ENCODE measurements at regions not wholly inside any gene's neighbourhood (a gene's known extent, or its start where the extent isn't known, plus 50 kb on each side); places are given as distances from the start of the nearest gene placed in this dataset.

DNA sequence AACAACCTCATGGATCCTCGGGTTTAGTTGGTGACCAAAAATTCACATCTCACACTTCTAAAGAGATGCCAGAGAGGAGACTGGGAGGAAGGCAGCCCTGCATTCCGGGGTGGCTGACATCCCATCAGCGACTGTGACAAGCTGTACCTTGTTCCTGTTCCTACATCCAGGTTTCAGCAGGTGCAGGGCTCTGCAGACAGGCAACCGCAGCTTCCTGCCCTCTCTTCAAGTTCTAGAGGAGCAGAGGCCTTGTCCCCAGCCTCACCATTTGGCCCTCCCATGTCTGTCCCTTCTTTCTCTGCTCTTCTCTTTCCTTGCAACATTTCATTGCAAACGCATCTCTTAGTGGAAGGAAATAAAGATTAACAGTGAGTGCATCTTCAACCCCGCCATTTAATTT, 454.6 kb downstream of the IRX1 start:
- ATAC-seq (no peak), DNase-seq (ENCODE audit: low spot score) (no peak)

DNA sequence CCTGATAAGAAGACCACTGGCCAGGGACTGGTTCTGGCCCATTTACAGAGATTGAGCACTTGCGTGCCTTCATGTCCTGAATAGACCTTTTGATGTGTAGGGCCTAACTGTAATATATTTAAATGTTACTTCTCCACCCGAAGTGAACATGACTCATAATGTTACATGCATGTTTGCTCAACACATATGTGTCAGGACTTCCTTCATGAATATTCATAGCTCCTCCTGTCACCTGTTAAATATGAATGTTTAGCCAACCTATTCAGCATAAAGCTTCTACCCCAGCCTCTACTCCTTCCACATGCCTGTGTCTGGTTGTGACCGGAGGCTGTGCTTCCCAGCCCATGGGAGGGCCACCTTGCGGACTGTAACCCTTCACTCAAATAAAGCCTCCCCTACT, 457.5 kb downstream of the IRX1 start:
- DNase-seq (ENCODE audit: low spot score) (no peak), ATAC-seq (no peak)

DNA sequence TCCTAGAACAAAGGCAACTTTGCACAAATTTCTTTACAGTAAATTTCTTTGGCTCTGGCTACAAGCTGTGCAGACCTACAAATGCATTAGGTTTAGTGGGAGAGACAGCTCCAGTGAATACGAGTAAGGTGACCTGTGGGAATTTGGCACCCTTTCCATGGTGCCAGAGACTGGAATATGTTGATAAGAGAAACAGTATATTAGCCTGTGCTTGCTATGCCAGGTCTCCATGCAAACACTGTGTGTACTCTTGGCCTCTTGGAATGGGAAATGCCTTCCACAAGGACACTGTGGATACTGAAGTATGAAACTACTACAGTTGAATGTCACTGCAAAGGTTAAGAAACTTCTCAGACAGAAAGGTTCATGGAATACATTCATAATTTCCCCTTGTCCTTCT, 458.5 kb downstream of the IRX1 start:
- ATAC-seq (no peak), DNase-seq (ENCODE audit: low spot score) (no peak)

DNA sequence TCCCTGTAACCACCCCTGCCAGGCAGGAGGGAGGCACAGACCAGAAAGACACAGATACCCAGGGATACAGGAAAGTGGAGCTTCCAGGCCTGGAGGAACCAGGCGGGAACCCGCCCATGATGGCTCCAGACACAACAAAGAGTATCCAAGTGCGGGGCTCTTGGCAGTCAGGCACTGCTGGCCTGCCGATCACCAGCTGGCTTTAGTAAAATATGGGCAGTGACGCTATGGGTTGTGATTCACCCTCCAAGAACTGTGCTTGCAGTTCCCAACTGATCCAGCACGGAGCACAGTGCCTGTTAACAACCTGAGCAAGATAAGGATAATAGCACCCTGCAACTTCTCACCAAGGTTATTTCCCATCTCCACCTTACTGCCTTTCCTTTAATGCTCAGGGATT, 463.3 kb downstream of the IRX1 start:
- no peak for ATAC-seq

DNA sequence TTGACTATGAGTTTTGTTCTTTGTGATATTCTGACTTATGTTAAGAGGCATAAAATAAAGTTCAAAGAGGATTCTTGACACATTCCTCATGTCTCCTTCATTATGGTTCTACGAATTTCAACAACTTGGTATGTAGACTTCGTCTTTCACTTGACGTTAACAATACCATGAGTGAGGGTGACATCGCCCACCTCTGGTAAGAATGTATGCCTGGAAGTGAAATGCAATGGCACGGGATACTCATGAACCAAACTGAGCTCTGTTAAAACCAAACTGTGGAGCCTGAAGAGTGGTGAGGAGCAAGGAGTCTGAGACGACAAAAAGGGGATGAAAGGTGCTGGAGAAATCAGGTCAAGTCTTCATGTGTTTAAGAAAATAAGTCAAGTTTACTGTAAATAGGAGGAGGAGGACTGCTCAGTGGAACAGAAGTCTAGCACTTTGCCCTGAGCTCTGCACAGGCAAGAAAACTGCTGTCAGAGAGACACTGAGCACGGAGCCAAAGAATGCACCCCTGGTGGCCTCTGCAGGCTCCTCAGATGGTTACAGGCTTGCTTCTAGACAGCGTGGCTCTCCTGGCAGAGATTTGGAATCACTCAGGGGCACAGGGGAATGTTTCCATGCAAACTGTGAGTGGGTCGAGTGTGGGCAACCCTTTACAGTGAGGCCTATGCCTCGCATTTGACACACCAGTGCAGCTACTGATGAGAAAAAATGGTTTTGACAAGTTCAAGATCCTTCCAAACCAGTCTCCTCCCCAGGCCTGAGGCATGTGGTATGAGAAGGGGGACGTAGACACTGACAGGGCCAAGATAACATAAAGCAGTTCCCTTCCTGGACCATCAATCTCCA, 470.1 kb downstream of the IRX1 start:
- no peak for ATAC-seq
- DNase-seq (ENCODE audit: low spot score), result no peak

More for the DNA sequence above, 463.3 kb downstream of the IRX1 start:
- no peak for DNase-seq (ENCODE audit: low spot score)

DNA sequence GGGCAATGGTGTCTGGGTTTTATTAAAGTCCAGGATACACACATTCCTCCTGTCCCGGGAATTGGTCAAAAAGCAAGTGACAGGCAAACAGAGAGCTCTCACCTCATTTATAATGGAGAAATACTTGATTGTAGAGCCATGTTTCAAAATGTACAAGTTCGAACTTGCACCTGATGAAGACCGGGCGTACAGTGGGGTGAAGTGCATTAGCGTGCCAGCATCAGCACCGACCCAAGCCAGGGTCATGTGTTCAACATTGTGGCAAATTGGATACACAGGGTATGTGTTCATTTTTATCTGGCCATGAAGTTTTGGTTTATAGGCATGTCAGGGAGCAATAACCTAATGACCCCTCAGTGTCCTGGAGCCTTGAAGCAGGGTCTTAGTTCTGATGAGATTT, 472.5 kb downstream of the IRX1 start:
- ATAC-seq, result no peak
- no peak for DNase-seq (ENCODE audit: low spot score)

DNA sequence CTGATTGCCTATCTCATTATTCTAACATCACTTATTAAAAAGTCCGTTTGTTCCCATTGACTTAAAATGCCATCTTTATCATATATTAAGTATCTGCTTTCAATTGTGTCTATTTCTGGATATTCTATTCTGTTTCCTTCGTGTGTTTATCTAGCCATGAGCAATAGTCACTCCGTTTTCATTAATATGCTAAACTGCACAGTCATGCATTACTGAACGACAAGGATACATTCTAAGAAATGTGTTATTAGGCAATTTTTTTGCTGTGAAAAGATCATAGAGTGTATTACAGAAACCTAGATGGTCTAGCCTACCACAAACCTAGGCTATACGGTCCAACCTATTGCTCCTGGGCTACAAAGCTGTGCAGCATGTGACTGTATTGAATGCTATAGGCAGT, 482.9 kb downstream of the IRX1 start:
- DNase-seq (ENCODE audit: low spot score) (no peak), ATAC-seq (no peak)

DNA sequence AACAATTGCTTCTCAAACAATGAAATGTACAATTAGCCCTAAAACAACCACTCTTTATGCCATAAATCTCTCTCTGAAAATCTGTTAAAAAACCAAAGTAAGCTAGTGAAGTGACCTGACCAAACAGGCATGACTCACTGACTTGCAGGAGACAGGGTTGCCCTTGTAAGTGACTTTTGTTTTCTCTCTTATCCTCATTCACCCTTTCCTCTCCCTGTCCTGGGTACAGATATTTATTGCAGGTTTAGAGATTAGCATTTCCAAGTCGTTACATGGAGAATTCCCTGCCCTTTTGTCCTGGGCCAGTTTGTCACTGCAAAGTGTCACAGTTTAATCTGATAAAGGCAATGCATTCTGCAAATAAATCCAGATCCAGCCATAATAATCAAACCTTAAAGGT, 484.2 kb downstream of the IRX1 start:
- ATAC-seq, result no peak

DNA sequence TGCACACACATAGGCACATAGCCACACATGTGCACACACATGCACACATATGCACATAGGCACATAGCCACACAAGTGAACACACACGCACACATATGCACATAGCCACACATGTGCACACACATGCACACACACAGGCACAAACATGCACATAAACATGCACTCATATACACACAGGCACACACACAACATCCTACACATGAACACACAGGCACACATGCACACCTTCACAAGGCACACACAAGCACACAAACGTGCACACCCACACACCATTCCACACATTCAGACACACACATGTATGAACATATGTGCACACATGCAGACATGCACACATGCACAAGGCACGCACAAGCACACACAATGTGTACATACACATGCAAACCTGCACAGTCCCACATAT, 484.7 kb downstream of the IRX1 start:
- DNase-seq (ENCODE audit: low spot score) (no peak), ATAC-seq (no peak)

More for the DNA sequence above, 484.2 kb downstream of the IRX1 start:
- no peak for DNase-seq (ENCODE audit: low spot score)

DNA sequence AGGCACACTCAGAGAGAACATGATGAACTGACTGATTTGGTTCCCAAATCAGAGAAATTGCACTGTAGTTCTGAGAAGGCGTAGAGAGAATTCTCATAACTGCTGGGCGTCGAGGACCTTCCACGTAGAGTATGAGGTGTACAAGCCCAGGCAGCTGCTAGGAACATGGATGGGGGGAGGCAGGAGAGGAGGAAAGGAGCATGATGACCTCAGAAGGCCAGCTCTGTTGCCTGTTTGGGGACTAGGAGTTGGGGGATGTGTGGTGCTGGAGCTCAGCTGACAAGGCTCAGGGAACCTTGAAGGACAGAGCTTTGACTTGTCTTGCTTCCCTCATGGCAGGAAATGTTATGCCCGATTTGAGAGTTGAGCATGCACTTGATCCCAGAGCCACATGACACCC, 485.4 kb downstream of the IRX1 start:
- DNase-seq (ENCODE audit: low spot score) (no peak), ATAC-seq (no peak)

DNA sequence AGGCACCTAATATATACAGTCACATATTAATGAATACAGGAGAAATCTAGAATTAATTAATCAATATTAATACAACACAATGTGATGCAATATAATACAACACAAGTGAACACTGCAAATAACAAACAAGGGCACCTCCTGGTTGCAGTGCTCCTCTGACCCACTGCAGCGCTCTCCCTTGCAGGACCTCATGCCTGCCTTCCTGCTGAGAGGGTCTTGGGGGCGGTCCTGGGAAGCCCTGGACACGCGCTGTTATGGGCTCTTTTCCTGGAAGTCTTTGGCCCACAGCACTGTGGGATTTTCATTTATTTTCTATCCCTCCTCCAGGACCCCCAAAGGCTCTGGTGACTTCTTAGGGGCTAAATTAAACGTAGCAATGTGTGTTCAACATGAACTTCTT, 485.8 kb downstream of the IRX1 start:
- ATAC-seq (no peak), DNase-seq (ENCODE audit: low spot score) (no peak)

DNA sequence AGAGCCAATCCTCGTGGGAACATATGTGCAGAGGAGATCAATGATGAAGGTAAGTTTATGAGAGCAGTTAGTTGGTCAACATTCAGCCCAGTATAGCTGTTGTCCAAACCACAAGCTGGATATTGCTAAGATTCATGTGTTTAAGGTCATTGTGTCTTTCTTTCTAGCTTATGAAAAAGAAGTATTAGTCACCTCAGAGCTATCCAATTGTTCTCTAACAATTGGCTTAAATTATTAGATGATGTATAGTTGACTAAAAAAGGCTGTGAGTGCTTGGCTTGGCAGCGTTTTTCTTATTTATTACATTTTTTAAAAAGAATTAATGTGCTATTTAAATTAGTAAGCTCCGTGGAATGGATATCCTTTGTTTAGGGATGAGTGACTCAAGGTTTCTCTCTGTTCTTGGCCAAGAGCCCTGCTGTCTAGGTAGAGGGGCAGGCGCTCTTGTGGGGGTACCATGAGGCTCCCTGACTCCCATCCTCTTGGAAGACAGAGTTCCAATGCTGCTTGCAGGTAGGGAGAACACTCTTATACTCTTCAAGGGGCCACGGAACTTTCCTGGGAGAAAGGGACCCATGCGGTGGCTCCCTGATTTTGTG, 487.4 kb downstream of the IRX1 start:
- no peak for ATAC-seq
- no peak for DNase-seq (ENCODE audit: low spot score)

DNA sequence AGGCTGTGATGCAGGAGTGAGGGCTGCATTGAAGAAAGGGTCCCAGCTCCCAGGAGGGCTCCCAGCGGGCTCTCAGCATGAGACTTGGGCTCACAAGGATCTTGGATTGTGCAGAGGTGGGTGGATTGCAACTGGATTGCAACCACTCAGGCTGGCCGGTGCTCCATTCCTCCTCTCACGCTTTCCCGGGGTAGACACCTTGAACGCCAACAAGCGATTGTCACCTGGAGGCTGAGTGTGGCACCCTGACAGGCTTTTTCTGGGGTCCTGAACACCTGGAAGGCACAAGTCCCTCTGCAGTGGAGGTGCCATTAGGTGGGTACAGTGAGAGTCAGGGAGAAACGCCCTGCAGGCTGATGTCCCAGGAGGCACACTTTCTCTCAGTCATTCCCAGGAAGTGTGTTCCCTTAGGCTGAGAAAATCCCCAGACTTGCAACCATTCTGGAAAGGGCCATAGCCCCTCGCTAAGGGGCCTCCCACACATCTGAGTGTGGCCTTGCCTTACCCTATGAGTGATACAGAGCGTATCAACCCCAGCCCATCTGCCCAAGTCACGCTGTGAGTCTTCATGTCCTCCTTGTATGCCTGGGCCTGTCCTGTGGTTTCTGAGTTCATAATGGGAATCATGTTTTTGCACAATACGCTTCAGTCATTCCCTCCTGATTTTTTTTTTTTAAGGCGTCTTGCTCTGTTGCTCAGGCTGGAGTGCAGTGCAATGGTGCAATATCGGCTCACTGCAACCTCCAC, 488.1 kb downstream of the IRX1 start:
- DNase-seq (ENCODE audit: low spot score) (no peak), ATAC-seq (no peak)

DNA sequence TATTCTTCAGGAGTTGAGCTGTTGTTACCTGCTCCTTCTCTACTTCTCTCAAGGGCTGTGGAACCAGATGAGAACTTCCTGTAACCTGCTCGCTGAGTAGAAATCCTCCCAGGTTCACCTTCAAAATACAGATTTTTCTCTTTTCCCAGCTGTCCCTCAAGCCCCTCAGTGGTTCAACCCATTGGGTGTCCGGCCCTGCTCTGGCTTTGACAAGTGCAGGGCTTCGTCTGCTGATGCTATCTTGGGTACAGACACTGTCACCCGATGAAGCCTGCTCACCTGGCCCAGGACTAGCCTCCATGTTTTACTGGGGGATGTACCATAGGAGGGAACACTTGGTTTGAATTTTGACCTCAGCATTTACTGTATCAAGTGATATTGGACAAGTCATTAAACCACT, 490.4 kb downstream of the IRX1 start:
- no peak for DNase-seq (ENCODE audit: low spot score)
- no peak for ATAC-seq

DNA sequence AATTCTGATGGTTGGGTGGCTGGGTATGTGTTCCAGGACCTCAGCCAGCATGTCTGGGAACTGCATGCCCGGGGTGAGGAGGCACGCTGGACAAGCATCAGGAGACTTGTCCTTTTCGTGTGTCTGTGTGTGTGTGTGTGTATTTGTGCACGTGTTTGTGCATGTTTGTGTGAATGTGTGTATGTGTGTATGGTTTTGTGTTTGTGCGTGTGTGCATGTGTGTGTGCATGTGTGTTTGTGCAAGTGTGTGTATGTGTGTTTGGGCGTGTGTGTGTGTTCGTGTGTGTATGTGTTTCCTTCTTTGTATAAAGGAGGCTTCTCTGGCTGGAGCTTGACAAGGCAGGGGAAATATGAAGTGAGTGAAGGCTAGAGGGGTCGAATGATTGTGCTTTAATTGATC, 491.5 kb downstream of the IRX1 start:
- ATAC-seq (no peak), DNase-seq (ENCODE audit: low spot score) (no peak)

DNA sequence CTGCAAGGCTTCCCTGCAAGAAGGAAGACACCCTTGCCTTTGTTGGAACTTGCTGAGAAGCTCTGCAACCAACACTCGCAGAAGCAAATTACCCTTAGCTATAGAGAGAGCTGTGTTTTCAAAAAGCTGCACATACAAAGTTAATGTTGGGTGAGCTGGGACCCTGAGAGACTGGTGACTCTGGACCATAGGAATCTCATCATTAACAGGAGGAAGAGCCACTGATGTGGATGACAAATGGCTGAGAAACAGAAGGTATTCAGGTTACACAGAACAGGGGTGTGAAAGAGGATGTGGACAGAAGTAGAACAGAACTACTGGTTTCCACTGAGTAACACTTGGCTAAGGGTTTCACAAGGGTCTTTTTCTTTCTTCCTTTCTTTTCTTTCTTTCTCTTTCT, 493.5 kb downstream of the IRX1 start:
- DNase-seq (ENCODE audit: low spot score) (no peak), ATAC-seq (no peak)

DNA sequence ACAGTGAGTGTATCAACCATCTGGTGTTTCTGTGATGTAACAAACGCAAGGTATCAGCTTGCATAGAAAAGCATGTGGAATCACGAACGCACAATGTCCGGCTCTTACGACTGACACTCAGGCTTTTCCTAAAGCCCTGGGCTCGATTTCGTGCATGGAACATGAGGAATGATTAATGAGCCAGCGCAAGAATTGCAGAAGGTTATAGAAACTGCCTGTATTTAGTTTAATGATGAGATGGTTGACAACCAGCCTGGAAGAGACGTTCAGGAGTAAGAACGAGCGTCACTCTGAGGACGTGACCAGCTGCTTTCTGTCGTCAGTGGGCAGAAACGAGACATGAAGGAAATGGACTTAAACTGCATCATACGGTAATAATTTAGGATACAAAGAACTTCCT, 497.6 kb downstream of the IRX1 start:
- DNase-seq (ENCODE audit: low spot score), result no peak
- no peak for ATAC-seq

DNA sequence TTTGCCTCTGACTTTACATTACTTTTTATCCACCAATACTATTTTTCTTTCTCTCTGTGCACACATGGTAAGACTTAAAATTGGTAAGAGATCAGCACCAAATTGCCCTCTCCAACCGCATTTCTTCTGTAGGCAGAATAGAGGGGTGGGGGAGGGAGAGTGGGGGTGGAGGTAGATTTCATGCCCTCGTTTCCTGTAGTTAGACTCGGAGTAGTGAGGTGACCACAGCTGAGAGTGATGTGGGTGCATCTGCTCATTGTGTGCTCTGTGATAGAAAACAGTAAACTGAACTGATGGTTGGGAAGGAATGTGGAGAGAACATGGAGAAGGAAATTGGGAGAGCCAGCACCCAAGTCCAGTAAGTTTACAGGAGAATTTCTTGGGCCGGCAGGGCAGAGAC, 498.3 kb downstream of the IRX1 start:
- ATAC-seq, result no peak
- no peak for DNase-seq (ENCODE audit: low spot score)

DNA sequence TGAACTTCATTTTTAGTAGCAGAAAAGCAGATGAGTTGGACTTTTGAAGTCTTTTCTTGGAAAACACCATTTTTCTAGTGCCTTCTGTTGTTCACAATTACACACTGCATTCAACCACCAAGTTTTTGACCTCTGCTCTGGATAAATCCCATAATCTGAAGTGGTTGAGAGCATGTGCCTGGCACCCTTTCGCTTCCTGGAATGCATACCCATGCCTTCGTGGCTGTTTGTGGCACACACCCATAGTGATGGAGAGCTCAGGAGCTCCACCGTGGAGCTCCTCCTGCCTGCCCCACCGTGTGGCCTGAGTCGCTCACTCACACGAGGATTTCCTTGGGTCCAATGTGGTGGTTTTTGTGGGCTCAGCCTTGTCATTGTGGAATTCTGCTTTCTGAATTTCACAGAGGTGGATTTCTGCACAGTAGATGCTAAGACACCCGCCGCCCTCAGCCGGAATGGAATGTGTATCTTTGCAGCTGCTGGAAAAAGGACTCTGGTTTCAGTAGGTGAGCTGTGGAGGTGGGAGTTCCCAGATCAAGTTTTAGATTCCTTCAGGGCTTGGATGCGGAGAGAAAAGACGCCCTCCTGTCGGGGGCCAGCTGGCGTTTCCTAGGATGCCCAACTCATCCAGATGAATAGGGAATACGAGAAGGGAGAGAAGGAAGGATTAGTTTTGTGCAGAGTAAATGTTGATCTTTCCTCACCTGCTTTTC, 500.4 kb downstream of the IRX1 start:
- DNase-seq (ENCODE audit: low spot score), result no peak

DNA sequence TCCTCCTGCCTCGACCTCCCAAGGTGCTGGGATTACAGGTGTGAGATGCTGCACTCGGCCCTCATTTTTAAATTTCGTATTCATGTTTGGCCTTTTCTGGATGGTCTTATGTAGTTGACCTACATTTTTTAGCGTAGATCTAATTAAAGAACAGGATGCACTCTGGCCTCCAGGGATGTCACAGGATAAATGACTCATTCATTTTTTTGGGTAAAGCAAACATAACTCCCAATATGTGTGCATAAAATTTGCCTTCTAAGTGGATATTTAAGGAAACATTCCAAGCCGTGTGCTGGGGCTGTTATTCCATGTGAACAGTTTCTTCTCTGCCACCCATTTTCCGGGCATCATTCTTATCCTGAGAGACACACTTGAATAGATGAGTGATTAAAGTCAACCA, 501.6 kb downstream of the IRX1 start:
- ATAC-seq (no peak), DNase-seq (ENCODE audit: low spot score) (no peak)

More for the DNA sequence above, 500.4 kb downstream of the IRX1 start:
- ATAC-seq, result no peak

DNA sequence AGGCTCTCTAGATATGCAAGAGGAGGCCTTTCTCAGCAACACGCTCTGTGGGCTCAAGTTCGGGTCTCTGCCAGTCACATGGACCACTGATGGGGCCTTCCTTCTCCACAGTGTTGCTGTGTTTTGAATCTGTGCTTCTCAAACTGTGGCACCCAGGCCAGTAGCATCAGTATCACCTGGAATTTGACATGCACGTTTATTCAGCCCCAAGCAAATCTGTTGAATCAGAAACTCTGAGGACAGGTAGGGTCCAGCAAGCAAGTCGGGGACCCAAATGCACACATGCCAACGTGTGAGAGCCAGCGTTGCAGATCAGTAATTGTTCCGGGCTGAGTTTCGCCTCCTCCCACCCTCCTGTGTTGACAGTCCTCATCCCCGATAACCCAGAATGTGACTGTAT, 502.6 kb downstream of the IRX1 start:
- DNase-seq (ENCODE audit: low spot score) (no peak), ATAC-seq (no peak)

All from left lobe of liver (tissue), 2 donors.